NCI-H526 (cell line): ENCODE measurements at regions not wholly inside any gene's neighbourhood (a gene's known extent, or its start where the extent isn't known, plus 50 kb on each side); places are given as distances from the start of the nearest gene placed in this dataset.

Experiments
- DNase-seq, 2 experiments: peaks; one replicate each; lab custom pipeline; 2025; lab: John Stamatoyannopoulos, UW

DNA sequence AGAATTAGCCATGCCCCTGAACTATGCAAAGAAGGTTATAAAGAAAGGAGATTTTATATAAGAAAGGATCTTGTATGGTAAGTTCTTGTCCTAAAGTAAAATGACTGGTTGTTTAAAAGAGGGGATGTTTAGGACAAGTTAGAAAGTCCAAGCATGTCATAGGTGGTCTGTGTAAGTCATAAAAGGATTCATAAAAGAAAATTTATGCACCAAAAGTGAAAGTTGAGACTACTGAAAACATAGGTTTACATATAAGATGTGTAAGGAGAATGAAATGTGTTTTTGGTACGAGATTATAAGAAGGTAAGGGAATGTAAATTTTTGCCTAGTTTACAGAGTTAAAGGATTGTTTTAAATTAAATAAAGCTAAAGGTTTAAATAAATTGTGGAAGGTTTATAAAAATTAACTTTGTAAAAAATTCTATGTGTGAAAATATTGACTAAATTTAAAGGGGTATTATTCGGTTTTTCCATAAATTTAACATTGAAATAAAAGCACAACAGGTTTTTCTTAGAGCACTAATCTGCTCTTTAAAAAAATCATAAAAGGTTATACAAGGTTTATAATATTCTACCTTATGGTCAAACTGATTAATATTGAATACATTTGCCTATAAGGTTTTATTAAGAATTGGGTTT, 93.6 kb upstream of the UST start:
- no peak for DNase-seq

DNA sequence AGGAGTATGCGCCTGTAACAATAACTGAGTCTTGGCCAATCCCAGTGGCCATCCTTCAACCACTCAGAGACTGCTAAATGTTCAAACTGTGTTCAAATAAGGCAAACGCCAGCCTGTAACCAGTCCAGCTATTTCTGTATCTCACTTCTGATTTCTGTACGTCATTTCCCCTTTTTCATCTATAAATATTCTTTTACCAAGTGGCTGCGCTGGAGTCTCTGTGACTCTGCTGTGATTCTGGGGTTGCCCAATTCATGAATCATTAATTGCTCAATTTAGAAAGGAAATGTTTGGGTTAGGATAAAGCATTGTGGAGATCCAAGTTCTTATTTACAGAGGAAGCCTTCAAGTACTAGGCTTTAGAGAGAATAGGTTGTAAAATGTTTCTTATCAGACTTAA, 89.8 kb upstream of the UST start:
- no peak for DNase-seq

DNA sequence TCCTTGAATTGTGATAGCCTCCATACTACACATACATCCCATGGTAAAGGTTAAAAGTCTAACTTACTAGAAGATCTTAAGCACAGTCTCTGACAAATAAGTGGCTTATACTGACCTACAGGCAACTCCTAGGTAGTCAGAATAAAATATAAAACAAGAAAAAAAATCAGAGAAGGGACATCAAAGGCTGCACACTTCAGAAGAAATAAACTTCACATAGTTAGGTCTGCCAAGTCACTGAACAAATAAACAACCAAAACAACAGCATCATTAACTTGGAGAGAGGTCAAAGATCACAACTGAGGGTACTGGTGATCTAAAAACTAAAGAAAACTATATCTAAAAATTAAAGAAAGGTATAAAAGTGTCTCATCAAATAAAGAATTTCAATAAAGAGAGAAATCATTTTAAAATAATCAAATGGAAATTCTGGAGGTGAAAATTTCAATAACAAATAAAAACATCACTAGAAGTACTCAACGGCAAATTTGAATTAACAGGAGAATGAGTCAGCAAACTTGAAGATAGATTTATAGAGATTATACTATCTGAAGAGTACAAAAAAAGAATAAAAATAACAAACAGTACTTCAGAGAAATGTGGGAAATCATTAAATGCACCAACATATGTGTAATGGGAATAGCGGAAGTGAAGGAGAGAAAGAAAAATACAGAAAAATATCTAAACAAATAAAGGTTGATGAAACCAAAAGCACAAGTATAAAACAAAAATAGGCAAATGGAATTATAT, 88.0 kb upstream of the UST start:
- no peak for DNase-seq

DNA sequence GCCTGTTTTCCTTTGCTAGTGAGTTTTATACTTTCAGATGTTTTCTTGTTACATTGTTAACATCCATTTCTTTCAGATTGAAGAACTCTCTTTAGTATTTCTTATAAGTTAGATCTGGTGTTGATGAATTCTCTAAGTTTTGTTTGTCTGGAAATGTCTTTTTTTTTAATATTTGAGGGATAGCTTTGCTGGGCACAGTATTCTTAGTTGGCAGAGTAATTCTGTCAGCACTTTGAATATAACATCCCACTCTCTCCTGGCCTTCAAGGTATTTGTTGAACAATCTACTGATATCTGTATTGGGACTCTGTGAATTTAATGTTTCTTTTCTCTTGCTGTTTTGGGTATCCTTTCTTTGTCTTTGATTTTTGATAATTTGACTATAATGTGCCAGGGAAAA, 79.4 kb upstream of the UST start:
- DNase-seq = no peak

DNA sequence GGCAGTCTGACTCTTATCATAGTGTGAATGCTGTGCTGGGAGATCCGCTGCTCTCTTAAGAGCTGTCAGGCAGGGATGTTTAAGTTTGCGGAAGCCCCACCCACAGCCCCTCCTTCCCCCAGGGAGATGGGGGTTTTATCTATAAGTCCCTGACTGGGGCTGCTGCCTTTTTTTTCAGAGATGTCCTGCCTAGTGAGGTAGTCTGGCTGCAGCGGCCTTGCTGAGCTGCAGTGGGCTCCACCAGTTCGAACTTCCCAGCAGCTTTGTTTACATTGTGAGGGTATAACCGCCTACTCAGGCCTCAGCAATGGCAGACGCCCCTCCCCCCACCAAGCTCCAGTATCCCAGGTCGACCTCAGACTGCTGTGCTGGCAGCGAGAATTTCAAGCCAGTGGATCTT, 75.7 kb upstream of the UST start:
- no peak for DNase-seq

DNA sequence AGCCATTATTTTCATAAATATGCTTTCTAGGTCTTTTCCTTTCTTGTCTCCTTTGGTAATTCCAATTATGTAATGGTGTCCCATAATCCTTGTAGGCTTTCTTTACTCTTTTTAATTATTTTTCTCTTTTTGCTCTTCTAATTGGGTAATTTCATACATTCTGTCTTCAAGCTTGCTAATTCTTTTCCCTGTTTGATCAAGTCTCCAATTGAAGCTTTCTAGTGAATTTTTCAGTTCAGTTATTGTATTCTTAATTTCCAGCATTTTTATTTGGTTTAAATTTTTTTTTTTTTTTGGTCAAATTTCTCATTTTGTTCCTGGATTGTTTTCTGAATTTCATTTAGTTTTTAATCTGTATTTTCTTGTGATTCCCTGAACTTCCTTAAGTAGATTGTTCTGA, 74.9 kb upstream of the UST start:
- no peak for DNase-seq

DNA sequence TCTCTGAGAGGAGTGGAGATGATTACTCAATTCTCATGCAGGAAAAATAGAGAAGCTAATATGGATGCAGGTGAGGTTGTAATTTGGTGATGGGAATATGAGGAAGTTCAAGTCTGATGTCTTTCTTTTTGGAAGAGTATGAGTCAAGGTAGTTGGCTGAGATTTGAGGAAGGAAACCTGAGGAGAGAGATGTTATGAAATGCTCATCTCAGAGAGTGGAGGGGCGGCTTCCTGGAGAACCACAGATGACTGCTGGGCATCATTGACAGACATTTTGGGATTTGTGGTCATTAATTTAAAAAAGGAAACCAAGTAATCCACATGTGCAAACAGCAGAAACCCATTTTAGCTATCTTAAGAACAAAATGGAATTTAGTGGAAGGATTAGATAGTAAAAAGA, 72.5 kb upstream of the UST start:
- DNase-seq = no peak

DNA sequence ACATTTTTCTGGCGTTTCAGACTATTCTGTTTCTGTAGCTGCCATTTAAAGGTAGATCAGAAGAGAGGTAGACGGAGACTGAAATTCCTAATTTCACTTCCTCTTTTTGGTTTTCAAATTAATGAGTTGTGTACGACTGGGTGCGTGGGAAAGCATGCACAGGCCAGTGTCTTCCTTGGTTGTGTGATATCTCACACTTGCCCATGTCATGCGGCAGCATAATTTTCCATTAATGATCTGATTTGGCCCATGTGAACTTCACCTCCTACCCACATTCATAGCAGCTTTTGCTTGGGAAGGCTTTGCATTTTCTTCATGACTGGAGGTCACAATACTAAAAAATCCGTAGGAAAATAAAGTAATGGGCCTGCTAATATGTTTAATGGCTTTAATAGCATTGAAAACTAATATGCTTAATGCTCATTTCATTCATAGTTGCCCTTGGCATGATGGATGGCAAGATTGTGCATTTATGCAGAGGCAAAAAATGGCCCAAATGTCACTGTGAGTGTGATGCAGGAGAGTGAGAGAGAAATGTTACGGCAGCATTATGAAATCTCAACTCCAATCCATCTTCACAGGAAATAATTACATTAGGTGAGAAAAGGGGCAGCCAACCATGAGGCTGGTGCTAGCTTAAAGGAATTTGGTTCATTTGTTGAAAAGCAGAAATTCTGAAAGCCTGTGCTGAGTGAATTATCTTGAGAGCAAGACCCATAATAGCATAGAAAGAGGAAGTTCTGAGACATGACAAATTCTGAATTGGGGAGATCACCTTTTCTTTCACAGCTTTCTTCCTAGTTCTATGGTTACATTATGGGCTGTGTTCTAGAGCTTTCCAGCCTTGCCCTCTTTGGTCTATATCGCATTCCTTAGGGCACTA, 69.0 kb upstream of the UST start:
- no peak for DNase-seq

DNA sequence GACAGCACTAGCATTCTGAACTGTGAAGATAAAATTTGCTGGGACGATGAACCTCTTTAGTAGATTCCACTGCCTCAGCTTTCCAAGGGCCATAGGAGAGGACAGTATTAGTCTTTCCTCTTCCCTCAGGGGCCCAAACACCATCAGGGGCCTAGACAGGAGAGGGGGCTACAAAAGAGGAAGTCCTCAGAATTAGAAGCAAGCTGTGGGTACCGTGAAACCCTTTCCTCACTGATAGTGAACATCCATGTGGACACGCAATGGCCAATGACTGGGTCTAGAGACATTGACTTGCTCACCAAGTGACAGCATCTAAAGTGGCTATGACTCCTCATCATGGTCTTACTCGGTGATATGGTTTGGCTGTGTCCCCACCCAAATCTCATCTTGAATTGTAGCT, 68.1 kb upstream of the UST start:
- no peak for DNase-seq

DNA sequence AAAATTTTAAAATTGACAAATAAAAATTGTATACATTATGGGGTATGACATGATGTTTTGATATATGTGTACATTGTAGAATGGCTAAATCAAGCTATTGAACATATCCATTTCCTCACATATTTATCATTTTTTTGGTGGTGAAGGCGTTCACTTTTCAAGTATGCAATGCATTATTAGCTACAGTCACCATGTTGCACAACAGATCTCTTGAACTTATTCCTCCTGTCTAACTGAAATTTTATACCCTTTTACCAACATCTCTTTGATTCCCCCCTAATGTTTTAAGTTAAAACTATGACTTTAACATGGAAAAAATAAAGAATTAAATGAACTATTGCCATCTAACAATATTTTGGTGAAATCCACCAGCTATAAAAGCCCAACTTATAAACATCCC, 65.2 kb upstream of the UST start:
- no peak for DNase-seq

DNA sequence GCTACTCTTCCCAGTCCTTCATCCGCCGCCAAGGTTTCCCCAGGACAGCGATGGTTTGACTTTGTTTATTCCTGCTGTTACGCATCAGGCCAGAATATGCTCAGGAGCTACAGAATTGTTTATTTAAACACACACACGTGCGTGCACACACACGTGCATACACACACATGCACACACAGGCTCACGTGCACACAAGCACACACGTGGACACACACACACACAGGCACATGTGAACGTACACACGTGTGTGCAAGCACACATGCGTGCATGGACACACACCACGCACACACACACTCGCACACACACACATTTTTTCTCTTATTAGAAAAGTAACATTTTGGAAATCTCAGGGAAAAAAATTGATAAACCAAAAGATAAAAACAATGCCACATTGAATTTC, 64.6 kb upstream of the UST start:
- no peak for DNase-seq

DNA sequence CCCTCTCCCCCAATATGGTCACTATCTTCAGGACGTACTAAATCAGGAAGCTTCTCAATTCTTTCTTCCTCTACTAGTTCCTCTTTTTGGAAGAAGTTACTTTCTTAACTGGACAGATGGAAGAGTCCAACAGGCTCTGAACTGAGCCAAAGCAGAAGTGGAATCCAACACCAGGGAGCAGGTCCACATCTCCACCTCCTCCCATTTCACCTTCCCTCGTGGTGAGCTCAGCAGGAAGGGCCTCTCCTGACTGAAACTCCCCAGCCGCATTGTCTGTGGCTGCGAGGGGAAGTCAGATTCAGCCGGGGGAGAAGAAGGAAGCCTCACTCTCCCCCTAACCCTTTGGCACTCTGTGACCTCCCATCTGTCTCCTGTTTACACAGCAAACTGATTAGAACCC, 63.8 kb upstream of the UST start:
- no peak for DNase-seq

DNA sequence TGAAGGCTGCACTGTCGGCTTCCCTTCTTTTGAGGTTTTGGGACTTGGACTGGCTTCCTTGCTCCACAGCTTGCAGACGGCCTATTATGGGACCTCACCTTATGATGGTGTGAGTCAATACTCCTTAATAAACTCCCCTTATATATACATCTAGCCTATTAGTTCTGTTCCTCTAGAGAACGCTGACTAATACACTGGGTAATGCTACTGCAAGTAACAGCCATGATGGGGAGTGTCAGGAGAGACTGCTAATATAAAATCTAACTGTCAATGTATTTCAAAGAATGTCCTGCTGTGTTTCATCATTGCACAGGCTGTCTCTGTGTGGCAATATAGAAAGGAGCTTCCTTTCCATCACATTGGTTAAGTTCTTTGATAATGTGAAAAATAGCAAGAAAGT, 57.7 kb upstream of the UST start:
- no peak for DNase-seq

DNA sequence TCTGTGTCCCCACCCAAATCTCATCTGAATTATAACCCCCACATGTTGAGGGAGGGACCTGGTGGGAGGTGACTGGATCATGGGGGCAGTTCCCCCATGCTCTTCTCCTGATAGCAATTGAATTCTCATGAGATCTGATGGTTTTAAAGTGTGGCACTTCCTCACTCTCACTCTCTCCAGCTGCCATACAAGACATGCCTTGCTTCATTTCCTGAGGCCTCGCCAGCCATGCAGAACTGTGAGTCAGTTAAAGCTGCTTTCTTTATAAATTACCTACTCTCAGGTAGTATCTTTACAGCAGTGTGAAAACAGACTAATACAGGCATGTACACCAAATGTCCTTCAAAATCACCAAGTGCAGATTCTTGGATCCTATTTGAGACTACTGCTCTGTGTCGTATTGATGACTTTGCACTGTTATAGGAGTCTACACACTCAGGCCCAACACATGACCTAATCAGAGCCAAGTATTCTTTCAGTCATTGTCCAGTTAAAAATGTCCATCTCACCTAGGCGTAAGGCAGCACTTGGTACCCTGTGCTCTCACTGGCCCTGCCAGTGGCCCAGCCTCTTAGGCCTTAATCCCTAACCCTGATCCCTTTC, 52.8 kb upstream of the UST start:
- DNase-seq = no peak
